Fibroblast of upper back skin (primary cell): ENCODE measurements at regions not wholly inside any gene's neighbourhood (a gene's known extent, or its start where the extent isn't known, plus 50 kb on each side); places are given as distances from the start of the nearest gene placed in this dataset.
A peak's percentile ranks its signal among the peaks of the same experiment; 100 is the strongest.
"Not testable (repeated sequence)": the region's sequence is repeated elsewhere in the genome, so short reads cannot be mapped to it uniquely, and the experiment has no call there.

Experiments
- DNase-seq: peaks from one replicate; pipeline ENCODE4 v3.0.0-alpha.2; 2013

DNA sequence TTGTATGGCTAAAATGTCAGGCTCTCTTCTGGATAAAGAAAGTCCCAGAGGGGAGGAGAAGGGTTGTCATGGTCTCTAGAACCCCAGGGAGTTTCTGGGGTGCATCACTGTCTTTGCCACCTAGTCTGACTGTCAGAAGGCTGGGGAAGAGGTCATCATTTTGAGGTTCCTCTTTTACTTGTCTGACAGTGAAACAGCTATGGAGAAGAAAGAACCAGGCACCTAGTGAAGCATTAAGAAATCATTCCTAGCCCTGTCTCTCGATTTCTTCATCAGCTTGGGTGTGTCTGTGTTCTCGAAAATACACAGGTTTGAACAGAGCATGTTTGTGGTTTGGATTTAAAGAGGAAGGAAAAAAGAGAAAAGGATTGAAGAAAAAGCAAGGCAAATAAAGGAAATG is 158.7 kb upstream of the LRIG3 start:
- no peak for DNase-seq

DNA sequence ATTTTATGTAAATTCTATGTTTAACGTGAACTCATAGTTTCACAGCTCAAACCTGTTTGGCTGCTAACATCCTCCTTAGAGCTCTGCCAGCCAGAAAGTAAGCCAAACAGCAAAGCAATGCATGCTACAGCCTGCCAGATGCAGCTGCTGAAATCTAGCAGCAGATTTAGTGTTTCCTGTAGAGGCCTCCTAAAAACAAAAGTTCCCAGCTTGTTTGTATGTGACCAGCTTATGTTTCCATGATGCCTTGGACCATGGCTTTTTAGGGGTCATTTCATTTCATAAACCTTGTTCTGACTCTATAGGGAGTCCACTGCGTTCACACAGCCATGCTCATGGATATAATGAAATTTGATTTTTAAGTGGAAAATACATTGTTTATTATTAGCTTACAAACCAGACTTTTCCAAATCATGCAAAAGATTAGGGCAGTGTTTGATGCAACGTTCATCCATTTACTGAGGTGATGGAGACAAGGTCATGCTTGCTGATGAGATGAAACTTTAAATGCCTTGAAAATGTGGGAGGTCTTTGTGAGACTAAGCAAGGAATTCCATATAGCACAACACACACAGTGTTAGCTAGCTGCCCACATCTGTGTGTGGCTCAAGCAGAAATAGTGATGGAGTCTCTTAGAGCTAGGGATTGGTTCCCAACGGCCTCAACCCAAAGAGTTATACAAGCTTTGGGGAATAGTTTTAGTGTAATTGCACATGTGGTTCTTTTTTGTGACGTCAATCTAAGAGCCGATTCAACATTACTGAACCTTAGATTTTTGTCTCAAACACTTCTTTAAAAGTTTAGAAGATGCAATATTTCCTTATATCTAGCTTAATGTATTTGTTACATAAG is 157.5 kb upstream of the LRIG3 start:
- no peak for DNase-seq

DNA sequence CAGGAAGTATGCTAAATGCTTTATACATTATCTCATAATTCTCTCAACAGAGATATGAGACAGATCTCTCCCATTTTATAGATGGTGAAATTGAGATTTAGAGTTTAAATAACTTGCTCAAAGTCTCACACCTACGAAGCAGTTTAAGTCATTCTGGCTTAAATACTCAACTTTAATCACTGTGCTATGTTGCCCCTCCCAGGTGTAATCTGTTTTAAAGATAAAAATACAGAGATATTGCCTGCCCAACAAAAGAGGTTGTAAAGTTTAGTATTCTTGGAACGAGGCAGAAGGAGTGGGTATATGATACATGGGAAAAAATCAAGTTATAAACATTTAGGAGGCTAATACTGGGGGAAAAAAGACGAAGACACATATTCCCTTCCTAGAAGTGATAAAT is 156.8 kb upstream of the LRIG3 start:
- no peak for DNase-seq

DNA sequence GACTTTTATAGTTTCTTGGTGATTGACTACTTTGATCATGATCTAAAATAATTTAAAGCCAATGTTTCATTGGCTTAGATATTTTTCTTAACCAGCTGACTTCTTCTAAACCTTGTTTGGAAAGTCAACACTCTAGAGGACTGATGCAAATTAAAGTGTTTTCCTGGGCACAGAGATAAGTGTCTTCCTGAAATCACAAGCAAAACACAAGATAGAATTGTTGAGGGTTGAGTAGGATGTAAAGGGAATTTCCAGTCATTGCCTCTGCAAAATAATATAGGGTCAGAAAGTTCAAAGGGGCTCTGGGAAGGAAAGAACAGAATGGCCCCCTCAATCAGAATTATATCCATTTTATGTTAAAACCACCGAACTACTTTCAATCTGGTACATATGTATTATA is 156.3 kb upstream of the LRIG3 start:
- no peak for DNase-seq

DNA sequence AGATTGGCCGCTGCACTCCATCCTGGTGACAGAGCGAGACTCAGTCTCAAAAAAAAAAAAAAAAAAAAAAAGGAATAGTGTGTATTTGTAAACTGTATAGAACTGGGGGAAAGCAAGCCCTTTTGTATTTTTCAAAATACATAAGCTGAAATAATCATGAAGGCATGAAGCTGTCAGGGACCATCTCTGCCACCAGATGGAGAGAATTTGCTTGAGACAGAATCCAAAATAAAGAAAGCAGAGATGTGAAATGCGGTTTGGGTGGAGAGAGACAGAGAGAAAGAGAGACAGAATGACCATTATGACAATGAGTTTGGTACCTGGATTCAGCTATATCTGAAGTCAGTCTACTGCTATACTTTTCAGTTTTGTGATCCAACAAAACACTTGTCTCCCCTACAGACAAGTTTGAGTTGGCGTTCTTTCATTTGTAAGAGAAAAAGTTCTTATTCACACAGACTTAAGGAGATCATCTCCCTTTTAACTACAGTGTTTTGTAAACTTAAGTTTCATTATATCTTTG is 155.7 kb upstream of the LRIG3 start:
- DNase-seq: no peak

DNA sequence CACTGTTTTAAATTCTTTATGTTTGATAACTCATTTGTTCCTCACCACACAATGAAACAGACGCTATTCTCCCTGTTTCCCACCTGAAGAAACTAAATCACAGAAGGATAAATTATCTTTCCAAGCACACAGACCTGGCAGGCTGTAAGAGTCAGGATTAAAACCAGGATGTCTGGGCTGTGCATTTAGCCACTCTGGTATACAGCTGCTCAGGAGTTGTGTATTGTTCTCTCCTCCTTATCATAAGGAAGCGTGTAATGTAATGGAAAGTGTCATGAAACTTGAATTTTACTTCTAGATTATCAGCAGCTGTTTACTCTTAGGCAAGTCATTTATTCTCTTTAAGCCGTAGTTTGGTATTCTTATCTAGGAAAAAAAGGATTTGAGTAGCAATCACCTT is 154.8 kb upstream of the LRIG3 start:
- no peak for DNase-seq

DNA sequence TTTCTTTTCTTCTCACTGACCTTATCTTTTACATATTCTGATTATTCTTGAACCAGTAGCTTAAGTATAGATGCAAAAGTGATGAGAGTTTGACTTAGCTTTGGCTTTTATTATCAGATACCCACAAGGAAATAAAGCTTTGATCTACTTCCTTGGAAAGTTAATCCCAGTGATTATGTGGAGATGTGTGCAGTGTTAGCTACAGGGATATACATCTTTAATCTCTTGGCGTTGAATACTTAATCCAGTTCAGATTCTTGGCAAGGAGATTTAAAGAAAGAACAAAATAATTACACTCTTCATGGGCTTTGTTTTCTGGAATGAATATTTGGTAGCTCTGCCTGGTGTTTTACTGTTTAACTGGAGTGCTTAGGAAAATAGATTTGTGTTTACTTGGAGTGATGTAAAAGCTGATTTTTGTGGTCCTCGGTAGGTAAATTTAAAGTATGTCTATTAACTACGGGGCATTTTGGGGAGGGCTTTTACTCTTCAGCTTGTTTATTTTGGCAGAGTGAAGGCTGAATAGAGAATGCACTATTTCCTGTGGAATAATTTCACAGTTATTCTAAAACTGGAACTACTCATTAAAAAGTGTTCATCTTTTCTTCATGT is 150.1 kb upstream of the LRIG3 start:
- DNase-seq: no peak

DNA sequence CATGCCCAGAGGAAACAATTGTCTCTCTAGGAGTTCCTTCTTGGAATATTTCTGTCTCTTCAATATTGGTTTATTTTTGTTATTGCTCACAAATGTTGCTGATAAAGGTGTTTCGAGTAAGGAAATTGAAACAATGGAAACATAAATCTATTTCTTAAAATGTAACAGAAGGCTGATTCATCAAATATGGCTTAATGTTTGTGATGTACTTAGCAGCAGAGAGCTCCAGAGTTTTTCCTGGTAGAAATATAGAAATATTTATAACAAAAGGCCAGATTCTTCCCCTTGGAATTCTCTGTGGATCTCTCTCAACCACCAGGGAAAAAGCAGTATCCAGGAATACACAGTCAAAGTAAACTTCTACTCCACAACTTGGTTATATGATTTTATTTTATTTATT is 149.2 kb upstream of the LRIG3 start:
- DNase-seq: no peak

DNA sequence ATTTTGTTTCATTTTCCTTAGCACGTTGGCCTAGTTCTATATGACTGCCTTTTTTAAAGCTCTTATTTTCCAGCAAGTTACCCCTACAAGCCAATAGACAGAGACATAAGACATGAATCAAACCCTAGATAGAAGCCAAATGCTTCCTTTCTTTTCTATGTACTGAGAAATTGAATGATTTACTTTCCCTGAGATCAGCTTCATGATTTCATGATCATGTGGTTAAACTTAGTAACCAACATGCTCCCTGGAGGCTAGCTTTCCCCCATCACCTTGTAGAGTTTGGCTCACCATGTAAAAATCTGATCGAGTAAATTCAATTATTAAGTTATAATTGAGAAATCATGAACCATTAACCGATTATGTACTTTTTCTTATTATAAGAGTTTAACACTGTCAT is 148.1 kb upstream of the LRIG3 start:
- DNase-seq: peak; percentile 62

DNA sequence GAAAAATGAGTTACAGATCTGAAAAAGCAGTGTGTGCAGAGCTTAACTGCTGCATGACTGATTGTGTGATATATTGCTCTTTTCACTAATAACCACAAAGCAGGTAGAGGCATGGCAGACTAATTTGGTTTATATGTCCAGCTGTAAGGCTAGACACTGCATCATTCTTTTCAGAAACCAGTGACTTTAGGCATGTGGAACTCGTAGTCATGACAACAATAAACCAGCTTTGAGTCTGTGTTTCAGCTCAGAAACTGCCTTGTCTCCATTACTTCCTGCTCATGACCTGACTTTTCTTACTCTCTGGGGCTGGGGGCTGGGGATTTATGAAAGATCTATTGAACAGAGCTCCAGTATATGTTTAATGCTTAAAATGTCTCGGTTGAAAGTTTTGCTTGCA is 146.8 kb upstream of the LRIG3 start:
- peak; percentile 93 for DNase-seq

DNA sequence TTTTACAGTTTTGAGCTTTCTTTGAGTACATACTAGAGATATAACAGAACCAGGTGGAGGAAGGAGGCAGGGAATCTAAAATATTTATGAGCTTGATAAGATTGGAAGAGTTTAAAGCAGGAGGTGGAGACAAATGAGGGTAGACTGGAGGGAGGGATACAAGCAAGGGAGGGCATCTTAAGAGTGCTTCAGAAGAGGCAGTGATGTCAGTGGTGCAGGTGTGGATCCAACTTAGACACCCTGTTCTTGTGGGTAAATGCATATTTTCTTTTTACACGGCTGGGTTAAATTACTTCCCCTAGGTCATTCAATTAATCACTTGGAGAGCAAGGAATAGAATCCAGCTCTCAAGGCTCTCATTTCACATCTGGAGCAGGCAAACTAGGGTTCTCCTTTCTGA is 146.1 kb upstream of the LRIG3 start:
- DNase-seq: peak; percentile 37

DNA sequence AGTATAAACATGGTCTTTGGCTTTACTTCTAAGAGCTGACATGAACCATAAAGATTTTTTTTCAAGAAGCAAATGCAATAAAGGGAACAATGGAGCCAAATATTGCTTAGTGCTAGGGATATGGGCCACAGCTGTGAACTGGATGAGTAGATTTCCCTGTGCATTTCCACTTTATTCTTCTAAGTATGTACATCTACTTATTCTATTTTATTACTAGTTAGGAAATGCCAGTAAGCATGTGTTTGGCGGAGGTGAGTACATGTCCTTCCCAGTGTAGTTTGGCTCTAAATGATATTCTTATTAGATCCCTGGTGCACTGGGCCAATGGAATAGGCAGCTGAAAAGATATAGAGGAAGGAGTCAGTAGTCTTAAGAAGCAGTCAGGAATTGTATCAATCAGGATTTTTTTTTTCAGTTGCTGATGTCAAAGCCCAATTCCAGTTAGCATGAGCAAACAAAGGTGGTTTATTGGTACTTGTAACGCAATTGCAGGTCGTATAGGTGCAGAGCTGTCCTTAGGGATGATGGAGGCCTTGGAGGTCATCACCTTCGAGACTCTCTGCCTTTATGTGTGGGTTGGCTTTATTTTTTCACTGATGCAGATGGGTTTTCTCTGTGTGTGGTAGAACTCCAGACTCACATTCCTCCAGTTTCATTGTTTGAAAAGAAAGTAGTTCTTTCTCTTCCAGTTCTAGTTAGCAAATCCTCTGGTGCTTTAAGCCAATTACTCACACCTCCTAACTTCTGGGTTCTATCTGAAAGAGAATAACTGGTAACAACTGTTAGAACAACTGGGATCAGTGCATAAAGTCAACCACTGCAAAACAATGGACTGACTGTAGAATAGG is 139.0 kb upstream of the LRIG3 start:
- no peak for DNase-seq

DNA sequence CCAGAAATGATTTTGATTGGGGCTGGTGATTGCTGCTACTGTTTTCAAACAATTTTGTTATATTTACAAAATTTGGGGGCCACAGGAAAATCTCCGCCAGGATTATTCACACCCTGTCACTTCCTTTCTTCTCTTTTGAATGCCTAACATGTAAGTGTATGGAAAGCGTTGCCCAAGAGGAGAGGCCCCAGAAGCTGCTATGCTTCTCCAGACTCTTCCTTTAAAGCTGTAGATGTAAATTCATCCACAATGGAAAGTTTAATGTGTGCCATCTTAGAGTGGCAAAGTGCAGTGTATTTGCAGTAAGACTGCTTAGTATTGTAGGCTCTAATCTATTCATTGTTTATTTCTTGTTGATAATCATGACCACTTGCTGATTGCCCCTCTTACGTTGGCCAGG is 136.7 kb upstream of the LRIG3 start:
- no peak for DNase-seq

DNA sequence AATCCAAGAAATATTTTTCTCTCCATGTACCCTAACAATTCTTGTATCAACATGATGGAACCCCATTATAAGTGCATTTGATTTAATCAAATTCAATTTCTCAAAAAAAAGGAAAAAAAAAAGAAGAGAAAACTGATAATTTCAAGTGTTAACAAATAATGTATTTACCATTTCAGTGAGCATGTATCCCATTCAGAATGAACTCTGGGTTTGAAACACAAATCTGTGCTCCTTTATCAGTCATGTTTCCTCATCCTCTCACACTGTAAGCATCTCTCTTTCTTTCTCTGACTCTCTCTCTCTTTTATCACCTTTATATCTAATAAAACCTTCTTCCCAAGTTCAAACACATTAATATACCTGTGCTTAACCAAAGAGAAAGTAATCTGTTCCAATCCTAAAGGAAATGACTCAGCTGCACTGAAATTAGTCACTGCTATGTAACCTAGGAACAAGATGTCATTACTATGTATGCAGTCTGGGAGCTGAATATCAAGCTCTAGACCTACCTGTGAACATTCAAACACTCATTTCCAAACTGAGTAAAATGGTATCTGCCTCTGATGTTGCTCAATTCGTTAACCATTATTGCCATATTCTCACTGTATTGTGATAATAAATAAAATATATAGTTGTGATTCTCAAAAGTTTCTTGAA is 135.0 kb upstream of the LRIG3 start:
- peak; percentile 66 for DNase-seq

DNA sequence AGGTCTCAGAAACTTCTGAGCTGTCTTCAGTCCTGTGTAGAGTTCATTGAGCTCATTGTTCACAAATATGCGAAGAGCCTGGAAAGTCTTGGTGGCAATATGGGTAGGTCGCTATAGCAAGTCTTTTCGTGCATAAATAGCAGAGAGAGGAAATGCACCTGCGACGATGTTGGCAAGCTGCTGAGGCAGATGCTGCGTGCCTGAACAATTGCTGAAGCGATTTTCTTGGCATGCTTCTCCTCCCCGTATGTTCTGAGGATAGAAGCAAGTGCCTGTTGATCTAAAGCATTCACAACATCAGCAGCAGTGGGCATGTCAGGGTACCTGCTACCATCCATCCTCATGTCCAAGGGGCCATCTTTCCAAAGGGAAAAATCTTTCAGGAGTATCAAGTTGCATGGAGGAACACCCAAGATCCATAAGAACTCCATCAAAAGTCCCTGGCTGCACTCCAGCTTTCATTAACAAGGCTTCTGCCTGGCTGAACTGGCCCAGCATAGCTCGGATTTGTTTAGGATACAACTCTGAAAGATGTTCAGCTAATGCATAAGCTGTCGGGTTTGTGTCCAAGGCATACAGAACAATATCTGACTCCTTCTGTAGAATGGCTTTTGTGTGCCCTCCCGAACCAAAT is 133.1 kb upstream of the LRIG3 start:
- DNase-seq: not testable (repeated sequence)

DNA sequence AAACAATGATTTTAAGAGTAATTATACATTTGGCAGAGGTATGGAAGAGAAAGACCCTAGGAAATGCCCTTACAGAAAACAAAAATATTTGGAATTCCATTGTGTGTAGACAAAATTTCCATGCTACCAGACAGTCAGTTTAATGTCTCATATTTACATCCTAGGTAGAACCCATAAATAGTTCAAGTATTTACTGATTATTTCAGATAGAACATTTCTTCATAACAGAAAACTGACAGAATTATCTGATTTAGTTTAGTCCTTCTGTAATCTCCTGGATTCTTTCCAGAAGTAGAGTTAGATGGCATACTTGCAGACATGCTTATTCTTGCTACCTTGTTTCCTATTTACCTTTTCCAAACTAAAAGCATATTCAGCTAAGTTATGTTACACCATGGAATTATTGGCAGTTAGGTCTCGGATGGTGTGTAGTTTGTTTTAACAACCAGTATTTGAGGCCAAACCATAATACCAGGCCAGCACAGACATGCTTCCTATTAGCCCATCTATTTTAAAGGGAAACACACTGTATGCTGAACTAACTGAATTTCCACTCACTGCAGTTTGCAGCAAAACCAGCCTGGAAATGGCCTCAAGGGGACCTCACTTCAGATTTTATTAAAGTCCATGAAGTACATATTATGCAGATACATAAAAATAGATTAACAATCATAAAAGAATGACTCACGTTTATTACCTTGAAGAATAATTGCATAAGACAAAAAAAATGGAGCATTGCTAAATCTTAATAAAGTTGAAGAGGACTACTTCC is 126.6 kb upstream of the LRIG3 start:
- DNase-seq: no peak

DNA sequence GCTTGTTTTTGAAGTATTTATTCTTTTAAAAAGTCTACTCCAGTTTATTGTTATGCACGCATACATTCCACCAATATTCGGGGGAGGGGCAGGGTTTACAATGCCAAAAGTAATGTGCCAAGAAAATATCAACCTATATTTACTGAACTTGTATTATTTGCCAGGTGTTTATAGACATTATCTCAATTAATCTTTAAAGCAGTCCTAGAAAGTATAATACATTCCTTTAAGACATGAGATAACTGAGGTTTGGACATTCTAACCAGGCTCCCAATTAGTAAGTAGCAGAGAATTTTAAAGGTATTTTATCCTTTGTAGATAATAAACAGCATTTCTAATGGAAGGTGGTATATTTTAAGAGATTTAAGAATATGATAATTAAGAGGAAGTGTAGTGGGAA is 124.5 kb upstream of the LRIG3 start:
- no peak for DNase-seq

DNA sequence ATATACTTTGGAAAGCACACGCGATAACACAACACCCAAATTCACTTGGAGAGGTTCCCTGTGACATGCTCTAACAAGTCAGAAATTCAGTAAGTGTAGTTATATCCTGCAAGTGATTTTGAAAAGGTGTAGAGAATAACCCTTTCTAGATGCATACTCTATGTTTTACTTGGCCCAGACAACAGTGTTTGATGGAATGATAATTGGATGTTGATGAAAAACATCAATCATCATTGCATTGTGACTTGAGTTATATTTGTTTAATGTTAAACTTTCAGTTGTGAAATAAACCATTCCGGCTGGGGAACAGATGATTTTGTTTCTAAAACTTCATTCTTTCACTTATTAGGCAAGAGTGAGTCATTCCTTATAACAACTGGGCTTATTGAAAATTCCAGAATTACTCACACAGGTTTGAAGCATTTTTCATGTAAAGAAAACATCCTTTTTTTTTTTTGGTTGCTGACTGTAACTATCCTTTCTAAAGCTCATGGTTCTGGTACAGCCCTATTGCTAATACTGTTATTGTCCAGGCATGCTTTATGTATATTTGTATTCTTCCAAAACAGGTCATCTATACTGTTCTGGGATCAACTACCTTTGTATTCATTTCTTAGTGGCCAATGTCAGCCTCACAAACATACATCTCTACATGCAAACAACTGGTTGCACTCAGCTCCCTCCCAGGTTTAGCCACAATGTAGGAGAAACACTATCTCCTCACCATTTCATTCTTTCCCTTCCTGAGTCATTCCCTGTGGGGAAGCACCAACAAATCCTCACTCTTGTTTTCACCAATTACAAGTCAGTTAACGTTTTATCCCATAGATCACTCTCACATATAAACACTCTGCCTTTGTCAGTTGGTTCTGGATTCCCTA is 121.2 kb upstream of the LRIG3 start:
- DNase-seq: peak; percentile 98

DNA sequence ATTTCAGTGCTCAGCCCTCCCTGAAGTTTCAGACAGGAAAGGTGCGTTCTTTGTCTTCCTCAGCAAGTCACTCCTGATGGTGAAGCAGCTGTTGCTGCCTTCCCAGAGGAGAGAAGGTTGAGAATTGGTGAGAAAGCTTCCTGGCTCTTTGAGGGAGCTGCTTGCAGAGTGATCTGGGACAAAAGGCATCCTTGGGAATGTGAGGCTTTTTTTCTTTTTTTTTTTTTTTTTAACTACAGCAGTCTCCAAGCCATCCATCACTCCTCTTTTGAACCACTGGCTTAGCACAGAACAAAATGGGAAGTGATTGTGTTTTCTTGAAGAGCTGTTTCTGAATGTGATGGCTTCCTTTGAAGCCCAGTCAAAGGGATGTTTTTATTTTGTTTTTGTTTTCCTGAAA is 120.4 kb upstream of the LRIG3 start:
- peak; percentile 95 for DNase-seq

DNA sequence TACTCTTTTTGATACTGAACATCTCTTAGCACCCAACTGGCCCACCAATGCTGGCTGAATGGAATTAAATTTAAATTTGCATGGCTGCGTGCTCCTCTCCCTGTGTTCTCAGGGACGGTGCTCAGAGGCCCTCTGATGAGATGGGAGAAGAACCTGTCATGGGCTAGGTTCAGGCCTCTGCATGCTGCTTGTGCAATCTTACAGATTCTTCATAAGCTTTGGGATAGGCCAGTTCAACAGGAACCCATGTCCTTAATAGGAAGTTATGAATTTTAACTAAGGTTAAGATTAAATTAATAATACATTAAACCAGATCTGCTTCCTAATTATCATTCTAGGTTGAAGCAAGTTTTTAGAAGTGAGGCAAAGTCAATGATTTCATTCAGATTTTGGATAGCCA is 119.7 kb upstream of the LRIG3 start:
- DNase-seq: no peak

DNA sequence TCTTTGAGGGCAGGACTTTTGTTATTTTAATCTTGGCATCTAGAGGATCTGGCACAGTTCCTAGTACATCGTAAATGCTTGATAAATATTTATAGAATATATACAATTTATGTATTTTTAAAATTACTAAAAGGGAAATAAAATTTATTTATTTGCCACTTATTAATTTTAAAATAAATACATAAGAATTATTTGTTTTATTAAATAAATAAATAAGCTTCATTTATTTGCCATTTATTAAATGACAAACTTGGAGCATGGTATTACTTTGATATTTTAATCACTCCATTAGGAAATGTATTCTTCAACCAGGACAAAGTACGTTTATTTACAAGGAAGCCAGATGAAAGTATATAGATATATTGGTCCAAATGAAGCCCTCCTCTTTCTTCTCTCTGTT is 118.7 kb upstream of the LRIG3 start:
- DNase-seq: no peak
